Right forelimb (tissue), 1 donor: ENCODE measurements at regions not wholly inside any gene's neighbourhood (a gene's known extent, or its start where the extent isn't known, plus 50 kb on each side); places are given as distances from the start of the nearest gene placed in this dataset.
"Not testable (repeated sequence)": the region's sequence is repeated elsewhere in the genome, so short reads cannot be mapped to it uniquely, and the experiment has no call there.

Source experiments
- DNase-seq: peaks from one replicate; pipeline ENCODE4 v3.0.0-alpha.2; 2018

DNA sequence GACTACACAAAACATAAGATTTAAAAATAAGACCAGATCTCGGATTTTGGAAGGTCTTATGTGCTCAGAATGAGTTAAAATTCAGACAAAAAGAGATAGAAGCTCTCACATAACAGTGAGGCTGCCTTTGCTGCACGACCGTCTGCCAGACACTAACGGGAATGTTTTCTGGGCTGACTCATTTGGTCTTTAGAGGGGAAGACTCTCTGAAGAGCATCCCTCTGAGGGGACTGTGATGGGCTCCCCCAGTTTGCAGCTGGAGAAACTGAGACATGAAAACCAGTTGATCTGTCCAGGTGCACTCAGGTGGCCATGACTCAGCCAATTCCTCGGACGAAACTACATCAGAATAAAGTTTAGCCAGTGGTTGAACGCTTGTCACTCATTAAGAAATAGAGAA is 153.9 kb downstream of the RNASET2 start:
- DNase-seq, result no peak

DNA sequence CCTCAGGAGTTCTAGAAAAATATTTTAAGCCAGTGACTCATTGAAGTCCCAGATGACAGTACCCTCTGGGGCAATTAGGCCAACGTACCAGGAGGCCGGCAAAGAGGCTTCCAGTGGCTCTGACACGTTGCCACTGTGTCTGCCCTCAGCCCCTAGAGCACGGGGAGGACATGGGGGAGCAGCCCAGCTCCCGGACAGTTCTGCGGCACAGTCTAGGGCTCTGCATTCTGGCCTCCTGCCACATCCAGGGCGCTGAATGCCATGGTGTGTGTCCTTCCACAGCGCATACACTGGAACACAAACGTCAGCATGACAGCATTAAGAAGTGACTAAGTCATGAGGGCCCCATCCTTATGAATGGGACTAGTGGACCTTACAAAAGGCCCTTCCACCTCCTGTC is 156.2 kb downstream of the RNASET2 start:
- no peak for DNase-seq

DNA sequence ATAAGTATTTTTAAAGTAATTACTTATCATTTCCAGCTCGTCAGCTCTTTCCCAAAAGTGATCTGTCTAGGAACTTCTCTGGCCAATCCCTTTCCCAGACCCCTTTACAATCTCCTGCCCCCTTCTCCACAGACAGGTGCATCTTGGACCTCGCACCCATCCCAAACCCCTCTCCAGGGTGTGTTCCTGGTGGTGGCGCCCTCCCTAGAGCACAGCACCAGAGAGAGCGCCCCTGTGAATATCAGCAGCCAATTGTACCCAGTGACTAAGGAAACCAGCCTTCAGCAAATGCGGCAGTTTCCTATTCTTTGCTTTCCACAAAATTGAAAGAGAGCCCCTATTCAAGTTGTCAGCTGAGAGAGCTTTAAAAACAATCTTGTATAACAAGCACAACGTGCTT is 157.7 kb downstream of the RNASET2 start:
- no peak for DNase-seq

DNA sequence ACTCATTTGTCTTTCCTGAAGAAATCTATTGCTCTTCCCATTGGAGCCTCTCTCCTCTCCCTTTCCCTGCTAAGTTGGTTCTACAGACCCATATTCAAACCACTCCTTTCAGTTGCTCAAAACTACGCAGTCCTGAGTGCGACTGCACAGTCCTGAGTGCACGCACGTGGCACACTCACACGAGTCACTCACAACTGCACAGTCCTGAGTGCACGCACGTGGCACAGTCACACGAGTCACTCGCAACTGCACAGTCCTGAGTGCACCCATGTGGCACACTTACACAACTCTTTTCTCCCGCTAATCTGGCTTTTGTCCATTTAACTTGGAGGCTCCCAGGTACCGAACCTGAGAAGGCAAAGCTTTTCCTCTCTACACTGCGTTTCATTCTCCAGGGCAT is 159.7 kb downstream of the RNASET2 start:
- DNase-seq, result no peak

DNA sequence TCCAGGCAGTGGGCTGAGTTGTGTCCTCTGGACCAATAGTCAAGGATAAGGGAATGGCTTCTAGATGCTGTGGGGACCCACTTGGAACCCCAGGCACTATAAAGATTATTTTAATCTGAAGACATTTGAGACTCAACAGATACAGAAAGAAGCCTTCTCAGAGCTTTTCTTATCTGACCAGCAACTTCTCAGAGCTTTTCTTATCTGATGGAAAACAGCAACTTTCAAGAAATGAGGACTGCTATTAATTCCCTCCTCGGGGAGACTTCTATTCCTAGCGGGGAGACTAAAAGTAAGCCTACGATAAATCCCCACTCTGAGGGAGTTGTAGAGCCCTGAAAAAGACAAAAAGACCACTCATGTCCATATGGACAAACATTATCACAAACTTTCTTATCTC is 160.5 kb downstream of the RNASET2 start:
- no peak for DNase-seq

DNA sequence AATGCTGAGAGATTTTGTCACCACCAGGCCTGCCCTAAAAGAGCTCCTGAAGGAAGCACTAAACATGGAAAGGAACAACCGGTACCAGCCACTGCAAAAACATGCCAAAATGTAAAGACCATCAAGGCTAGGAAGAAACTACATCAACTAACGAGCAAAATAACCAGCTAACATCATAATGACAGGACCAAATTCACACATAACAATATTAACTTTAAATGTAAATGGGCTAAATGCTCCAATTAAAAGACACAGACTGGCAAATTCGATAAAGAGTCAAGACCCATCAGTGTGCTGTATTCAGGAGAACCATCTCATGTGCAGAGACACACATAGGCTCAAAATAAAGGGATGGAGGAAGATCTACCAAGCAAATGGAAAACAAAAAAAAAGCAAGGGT is 163.8 kb upstream of the RPS6KA2 start:
- DNase-seq, result not testable (repeated sequence)

DNA sequence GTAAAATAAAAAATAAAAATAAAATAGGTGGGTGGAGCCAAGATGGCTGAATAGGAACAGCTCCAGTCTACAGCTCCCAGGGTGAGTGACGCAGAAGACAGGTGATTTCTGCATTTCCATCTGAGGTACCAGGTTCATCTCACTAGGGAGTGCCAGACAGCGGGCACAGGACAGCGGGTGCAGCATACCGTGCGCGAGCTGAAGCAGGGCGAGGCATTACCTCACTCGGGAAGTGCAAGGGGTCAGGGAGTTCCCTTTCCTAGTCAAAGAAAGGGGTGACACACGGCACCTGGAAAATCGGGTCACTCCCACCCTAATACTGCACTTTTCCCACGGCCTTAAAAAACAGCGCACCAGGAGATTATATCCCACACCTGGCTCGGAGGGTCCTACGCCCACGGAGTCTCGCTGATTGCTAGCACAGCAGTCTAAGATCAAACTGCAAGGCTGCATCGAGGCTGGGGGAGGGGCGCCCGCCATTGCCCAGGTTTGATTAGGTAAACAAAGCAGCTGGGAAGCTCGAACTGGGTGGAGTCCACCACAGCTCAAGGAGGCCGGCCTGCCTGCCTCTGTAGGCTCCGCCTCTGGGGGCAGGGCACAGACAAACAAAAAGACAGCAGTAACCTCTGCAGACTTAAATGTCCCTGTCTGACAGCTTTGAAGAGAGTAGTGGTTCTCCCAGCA is 161.9 kb upstream of the RPS6KA2 start:
- not testable (repeated sequence) for DNase-seq

DNA sequence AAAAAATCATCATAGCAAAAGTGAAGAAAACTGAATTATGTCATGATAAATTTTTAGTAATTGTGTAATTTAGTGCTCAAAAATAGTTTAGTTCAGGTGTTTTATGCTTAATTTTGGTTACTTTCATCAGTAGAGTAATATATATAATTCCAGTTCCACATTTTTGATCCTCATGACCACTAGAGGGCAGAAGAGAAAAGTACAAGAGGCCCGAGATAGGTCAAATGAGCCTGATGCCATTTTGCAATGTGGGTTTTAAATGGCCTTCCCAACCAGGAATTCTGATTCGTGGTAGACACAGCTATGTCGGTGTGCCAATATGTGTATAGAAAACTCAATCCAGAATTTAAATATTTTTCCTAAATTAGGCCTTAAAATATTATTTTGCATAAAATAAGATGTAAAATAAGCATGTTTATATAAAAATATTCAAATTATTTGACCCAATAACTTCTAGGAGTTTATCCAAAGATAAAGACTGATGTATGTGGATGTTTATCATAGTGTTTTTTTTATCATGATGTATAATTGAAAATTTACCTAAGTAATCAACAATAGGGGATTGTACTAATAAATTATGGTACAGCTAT is 159.7 kb upstream of the RPS6KA2 start:
- DNase-seq, result no peak

DNA sequence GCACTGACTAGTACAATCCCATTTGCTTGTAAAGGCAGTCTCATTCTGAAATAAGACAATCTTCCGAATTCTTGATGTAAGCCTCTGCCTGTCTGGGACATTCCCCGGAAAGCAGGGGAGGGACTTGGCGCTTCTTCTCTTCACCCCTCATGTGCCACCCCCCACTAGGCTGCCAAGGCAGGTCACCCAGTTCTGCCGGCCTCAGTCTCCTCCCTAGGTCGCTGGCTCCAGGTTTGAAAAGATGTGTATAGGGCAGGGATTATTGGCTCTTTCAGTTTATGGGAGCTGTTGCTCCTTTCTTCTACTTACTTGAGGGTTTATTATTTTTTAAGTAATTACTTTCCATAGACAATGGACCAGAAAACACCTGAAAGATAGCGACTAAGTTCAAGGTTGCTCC is 158.1 kb upstream of the RPS6KA2 start:
- DNase-seq, result no peak

DNA sequence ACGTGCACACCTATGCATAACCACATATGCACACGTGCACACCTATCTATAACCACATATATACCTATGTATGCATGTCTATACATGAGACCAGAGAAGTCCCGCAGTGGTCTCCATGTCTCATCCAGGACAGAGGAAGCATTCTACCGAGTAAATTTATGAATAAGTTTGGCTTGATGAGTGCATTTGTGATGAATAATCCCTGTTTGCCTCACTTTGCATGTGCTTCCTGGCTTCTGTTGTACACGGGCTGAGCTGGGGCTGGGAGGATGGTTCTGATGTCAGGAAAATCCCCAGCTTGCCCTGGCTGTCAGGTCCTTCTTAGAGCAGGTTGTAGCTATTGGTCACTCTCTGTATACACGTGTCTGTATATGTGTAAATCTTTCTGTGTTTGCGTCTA is 157.6 kb upstream of the RPS6KA2 start:
- no peak for DNase-seq

DNA sequence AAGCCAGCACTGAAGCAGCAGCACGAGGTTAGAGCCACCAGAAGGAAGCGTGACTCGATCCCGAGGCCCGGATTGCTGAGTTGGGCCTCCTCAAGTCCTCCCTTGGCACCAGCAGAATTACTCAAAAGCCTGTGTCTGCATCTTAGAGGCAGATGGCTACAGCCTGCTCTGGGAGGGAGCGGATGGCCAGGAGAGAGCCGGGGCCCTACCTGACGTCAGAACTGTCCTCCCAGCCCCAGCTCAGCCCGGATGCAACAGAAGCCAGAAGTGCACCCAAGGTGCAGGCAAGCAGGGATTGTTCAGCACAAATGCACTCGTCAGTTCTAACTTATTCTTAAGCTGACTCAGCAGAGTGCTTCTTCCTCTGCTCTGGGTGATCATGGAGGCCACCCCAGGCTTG is 155.5 kb upstream of the RPS6KA2 start:
- no peak for DNase-seq

DNA sequence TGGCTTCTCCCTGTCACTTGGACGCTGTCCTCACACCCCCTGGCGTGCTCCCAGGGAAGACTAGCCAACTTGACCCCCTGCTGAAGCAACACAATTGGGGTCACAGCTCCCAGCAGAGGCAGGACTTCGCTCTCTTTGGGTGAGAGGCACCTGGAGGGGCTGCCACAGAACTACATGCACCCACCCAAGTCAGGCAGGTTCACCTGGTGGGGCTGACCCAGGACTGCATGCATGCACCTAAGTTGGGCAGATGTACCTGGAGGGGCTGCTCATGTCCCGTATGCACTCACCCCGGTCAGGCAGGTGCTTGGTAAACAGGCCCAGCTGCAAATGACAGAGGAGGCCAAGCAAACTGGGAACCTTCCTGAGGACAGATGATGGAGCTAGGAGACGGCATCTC is 154.3 kb upstream of the RPS6KA2 start:
- DNase-seq, result no peak

DNA sequence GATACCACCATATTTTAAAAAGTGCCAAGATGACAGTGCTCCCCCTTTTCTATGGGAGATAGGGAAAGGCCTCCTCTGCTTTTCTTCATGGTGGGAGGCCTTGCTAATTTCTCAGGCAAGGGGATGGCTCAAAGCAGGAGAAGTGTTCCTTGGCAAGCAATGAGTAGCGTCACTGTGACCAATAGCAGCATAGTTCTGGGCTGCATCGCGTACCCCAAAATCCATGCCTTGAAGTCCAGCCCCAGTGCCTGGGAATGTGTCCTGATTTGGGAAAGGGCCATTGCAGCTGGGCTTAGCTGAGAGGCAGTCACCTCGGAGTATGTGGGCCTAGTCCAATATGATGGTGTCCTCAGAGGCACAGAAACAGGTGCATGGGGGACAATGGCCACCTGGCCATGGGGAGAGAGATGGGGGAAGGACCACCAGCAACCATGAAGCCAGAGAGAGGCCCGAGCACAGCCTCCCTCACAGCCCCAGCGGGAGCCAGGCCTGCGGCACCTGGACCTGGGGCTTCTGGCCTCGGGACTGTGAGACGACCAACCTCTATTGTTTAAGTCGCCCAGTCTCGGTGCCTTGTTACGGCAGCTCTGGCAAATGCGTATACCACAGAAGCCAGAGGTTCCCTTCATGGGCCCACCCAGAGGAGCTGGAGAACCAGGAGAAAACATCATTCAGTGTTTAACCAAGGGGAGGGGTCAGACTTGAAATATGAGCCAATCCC is 153.1 kb upstream of the RPS6KA2 start:
- no peak for DNase-seq

DNA sequence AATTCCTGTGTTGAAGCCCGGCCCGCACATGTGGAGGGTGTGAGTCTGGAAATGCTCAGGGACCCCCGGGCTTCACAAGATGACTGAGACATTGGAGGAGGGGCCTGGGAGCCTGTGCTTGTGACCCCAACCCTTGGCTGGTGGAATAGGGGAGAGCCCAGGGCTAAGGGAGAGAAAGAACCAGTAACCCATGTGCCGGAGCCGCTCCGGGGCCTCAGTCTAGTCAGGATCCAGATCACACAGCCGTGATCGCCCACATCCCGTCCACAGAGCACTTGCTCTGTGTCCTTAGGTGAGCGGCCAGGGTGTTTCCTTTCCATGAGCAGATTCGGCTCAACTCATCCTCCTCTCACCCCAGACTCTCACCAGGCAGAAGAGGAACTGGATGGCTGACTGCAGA is 152.3 kb upstream of the RPS6KA2 start:
- DNase-seq, result no peak

DNA sequence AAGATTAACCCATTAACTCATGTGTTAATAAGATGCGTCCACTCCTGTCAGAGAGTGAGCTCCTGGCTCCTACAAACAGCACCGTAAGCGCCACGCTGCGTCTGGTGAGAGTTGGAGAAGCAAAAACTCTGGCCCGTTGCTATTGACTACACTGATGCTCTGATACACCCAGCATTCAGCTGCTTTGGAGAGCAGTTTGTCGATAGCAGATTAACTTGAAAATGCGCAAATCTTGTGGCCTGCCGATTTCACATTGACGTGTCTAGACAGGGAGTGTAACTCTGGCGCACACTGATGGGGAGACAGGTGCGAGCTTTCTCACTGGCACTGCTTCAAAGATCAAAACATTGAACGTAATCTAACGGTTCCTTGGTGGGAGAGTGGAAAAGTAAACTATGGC is 151.7 kb upstream of the RPS6KA2 start:
- no peak for DNase-seq

DNA sequence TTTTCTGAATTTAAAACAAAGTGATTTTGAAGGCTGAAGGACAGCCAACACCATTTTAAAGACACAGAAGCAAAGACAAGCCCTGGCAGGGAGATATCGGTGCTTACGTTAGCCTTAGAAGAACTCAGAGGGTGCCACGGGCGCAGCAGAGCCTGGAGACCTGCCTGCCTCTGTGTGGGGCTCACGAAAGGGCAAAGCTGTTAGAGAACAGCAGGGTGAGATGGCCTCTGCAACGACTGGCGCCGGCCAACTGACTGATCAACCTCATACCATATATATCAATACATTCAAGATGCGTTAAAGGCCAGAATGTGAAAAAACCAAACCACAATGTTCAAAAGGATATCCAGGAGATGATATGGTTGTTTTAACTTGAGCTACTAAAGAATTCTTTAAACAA is 151.0 kb upstream of the RPS6KA2 start:
- no peak for DNase-seq

DNA sequence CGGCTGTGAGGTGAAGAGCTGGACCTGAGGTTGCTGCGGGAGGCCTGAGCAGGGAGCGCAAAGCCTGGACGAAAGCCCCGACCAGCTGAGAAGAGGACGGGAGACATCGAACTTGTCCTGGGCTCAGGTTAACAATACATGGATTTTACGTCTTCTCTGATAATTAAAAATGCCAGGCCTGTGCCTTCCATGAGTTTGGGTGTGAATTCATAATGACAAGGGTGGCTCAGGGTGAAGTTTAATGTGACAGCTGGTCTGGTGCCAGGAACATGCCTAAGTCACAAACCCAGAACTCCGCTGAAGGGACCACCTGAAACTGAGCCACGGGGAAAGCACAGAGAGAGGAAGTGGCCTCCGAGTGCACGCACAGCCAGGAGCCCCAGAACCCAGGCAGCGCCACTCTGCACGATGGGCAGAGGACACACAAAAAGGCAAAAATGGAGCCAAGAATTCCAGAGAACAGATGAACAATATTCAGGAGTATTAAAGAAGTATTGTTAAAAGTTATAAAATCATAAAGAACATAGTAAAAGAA is 150.1 kb upstream of the RPS6KA2 start:
- no peak for DNase-seq

DNA sequence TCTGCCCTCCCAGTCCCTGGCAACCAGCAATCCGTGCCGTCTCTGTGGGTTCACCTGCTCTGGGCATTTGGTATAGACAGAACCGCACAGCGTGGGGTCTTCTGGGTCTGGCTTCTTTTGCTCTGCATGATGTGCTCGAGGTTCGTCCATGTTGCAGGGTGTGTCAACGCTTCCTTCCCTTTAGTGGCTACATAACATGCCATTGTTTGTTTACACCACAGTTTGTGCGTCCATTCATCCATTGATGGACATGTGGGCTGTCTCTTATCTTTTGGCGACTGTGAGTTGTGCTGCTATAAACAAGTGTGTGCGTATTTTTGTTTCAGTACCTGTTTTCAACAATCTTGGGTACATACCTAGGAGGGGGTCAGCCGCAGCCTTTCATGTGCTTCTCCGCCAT is 149.5 kb upstream of the RPS6KA2 start:
- no peak for DNase-seq

DNA sequence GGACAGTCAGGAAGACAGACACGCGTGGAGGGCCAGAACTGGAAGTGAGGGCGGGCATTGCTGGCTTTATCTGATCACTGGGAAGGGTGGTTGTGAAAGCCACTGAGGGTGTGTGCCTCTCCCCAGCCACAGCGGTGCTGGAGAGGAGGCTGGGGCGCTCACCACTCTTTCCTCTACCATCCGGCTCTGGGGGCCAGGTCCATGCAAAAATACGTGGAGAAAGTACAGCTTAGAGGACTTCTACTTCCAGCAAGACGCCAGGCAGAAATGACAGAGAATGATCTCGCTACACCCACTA is 148.8 kb upstream of the RPS6KA2 start:
- no peak for DNase-seq

DNA sequence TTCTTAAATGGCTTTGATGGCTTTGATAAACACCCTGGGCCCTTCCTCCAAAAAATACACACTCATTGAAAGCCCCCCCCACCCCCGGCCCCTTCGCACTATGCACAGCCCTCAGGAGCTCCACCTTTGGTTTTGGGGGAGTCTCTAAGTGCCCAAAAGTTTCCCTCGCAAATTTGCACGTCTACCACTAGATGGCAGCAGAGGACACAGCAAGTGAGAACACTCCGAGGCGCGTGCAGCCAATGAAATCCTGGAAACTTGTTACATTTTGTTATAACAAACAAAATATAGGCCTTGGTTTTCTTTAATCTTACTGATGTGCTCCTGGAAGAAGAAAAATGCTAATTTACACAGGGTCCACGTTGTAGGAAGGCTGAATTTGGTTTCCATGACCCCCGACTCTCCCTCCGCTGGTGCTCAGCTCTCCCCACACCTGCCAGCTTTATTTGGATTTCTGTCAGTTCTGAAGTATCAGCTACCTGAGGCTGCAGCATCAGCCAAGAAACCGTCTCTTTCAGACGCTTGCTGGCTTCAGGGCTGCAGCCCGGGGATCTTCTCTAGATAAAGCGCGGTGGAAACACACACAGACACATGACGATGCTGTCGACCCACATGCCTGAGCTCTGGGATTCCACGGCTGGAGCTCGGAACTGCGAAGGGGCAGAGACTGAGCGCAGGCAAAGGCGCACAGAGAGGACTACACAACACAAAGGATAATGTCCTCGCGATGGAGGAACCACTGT is 148.3 kb upstream of the RPS6KA2 start:
- peak; percentile 68 for DNase-seq

DNA sequence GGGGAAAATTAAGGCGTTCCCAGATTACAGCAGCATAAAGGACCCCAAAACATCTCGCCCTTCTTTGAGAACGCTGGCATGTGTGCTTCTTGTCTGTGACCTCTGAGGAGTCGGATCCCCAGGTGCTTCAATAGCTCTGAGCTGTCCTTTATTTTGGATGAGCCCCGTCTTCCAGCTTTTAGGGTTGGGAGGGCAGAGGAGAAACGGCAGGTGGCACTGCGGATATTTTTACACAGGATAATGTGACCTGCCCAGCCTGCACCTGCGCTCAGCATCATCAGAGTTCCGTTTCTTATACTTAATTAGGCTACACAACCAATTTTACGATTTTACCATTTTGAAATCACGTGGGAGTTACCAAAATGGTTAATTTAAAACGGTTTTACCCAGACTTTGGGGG is 147.7 kb upstream of the RPS6KA2 start:
- DNase-seq, result no peak

DNA sequence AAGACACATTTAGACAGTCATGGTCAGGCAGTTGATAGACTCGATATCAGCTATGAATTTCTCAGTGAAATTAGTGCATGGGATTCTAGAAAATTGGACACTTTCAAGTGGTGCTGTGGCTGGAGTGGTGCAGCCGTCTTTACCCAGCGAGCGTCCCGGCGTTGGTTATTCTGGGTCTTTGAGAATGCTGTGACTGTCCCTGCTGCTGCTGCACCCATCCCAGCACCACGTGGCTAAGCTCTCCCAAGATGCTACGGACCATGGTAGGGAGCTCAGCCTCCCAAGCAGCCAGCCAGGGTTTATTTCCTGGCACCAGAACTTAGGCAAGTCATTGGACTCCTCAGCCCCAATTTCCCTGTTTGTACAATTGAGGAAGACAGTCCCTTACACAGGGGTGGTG is 147.2 kb upstream of the RPS6KA2 start:
- DNase-seq, result no peak

DNA sequence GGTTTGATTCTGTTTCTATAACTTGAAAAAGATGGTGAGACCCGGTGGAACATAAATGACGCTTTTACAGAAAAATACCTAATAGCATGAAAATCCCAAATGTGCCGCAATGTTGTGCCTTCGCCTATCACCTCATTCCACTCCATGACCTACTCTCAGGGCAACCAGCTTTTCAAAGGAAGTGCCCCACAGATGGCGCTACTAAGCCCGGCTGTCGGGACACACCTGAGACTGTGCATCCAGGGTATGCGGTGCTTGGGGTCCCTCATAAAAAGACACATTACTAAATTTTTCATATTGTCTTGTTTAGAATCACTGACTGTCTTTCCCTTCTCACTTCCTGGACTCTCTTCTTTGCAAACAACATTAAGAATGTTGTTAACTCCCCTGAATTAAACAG is 145.5 kb upstream of the RPS6KA2 start:
- DNase-seq, result no peak

DNA sequence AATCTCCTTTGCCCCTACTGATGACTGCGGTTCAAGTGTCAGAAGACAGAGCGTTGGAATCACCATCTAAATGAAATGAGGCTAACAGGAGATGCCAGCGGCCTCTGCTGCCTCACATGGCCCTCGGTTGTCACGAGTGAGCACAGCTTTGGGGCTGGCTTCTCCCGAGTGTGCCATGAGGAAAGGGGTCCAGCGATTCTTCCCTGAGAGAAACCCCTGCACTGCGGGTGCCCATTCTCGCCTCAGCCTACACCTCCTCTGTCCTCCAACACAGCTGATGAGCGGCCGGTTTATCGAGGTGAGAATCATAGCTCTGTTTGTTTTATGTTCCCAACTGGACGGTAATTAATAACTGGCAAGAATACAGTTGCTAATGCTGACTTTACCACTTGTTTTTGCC is 144.7 kb upstream of the RPS6KA2 start:
- DNase-seq, result peak; percentile 7
